Brain pericyte (primary cell): ENCODE measurements at regions not wholly inside any gene's neighbourhood (a gene's known extent, or its start where the extent isn't known, plus 50 kb on each side); places are given as distances from the start of the nearest gene placed in this dataset.

Experiments used
- DNase-seq: peaks from one replicate; pipeline ENCODE4 v3.0.0-alpha.2; 2012; ENCODE audit warnings: low read depth, low spot score

DNA sequence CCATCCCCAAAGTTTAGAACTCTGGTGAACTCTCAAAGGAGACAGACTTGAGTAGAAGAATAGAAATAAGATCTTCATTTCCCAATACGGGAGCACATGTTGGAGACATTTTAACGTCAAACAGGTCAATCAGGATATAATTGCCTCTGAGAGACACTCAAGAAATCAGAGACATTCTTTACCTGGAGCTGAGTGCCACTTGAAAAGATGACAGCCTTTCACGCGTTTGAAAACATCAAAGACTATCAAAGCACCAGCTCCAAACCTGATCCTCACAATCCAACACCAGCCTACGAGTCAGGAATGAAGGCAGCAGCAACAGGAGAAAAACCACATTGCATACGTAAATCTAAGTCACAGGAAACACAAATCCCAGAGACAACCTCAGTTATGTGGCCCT lies 571.5 kb upstream of the CDH4 start:
- DNase-seq: no peak

DNA sequence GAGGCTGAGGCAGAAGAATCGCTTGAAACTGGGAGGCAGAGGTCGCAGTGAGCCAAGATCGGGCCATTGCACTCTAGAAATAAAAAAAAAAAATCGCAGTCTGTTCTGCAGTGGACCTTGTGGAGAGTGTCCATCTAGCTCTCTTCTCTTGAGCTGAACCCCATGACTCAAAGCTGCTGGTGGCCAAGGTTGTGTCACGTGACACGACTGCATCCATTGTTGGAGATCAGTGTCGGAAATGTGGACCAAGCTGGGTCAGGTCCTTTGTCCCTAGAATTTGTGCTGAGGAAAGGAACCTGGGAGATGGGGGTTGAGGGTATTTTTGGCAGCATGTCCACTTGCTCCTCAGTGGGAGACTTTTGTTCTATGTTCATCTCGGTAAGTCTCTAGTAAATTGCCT lies 564.8 kb upstream of the CDH4 start:
- DNase-seq: no peak

DNA sequence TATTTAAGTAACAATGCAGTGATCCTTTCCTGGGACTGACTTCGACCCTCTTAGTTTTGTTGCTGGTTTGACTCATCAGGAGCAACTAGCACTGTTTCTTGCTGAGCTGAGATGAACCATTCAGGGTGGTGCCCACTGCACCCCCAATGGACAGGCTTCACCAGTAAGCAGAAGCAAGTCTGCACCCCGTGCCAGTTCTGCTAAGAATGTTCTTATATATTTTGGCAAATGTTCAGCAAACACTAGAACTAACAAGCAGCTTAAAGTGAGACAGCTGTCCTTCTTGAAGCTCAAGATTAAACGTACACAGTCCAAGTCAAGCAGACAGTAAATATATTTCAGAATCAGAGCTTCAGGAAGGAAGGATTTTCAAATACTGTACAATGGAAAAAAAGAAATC lies 561.3 kb upstream of the CDH4 start:
- DNase-seq: no peak

DNA sequence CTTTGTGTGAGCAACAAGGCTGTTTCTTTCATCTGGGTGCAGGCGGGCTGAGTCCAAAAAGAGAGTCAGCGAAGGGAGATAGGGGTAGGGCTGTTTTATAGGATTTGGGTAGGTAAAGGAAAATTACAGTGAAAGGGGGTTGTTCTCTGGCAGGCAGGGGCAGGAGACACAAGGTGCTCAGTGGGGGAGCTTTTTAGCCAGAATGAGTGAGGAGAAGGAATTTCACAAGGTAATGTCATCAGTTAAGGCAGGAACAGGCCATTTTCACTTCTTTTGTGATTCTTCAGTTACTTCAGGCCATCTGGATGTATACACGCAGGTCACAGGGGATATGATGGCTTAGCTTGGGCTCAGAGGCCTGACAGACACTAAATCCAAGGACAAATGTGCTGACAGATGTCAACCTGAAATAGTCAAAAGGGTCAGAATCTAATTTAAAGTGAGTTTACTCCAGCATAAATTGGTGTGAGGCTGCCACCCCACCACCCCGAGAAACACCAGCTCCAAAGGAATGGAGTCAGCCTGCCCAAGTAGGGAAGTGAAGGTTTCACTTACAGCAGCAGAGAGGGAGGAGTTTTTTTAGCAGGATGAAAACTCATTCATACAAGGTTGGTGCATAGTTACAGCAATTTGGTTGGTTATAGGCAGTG lies 560.0 kb upstream of the CDH4 start:
- no peak for DNase-seq

DNA sequence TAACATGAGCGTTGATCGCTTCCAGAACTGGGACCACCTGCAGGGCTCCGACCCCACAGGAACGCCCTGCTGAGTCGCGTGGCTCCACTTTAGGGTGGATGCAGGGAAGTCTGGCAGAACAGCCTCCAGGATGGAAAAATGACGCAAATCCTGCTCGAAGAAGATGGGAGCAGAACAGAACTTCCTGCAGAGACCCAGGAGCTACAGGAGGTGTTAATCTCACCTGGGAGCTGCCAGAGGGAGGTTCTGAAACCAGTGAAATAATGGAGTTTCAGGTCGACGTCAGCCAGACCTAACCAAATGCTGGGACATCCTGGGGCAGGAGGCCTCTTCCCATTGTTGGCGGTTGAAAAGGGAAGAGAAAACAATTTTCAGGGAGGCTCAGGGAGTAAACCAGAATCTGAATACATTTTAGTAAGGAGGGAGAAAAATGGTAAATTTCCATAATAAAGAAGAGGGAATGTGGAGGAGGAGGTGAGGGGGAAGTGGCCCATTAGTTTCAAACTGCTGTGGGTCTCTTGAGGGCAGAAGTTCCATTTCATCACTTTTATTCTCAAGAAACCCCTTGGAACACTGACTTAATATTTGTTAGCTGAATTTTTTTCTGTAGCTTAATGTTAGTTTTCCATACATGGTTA lies 558.4 kb upstream of the CDH4 start:
- no peak for DNase-seq

DNA sequence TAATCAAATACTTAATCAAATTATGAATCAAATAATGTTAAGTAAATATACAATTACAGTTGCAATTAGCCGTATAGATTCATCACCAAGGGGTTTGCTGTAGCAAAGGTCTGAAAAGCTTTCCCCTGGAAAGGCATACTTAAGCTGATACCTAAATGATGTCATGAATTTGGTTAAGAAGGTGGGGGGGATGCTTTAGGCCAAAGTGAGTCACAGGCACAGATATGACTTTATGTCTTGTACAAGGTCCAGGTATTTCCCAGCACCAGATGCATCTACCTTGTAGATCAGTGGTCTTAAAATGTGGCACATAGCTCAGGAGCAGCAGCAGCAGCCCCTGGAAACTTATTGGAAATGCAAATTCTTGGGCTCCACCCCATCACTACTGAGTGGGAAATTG lies 557.3 kb upstream of the CDH4 start:
- no peak for DNase-seq

DNA sequence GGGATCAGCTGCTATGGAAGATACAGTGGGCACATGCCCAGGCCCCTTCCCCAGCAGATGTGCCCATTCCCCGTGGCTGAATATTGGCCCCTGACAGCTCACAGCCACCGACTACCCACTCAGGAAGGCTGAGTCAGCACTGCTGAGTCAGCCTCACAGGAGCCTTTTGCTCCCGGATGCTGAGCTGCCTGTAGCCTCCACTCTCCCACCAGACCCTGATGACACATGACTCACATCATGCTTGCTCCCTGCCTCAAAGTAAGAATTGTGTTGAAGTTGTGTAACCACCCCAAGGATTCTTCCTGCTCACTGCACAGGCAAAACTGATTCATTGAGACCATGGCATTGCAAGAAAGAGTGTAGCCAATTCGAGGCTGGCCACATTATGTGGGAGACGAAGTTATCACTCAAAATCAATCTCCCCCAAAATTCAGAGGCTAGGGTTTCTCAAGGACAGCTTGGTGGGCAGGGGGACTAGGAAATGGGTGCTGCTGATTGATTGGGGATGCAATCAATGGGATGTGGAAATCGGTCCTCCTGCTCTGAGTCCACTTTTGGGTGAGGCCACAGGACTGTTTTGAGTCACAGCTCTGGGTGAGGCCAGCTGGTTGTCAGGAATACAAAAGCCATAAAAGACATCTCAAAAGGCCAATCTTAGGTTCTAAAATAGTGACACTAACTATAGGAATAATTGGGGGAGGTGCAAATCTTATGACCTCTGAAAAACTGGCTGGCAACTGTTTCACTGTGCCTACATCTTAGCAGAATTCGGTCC lies 556.6 kb upstream of the CDH4 start:
- no peak for DNase-seq

DNA sequence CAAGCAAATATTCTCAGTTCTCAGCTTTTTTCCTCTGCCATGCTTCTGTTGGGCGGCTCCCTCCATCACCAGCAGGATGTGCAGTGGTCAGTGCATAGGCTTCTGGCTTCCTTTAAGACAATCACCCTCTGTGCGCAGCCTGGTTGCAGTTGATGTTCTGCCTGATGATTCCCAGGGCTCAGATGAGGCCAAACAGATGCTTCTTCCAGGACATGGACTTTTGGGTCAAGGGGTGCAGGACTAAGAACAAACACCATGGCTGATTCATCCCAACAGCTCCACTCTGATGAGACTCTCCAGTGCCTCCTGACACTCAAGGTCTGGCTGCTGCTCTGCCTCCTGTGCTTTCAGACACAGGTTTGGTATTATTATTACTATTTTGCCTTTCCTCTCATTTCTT lies 554.8 kb upstream of the CDH4 start:
- no peak for DNase-seq

DNA sequence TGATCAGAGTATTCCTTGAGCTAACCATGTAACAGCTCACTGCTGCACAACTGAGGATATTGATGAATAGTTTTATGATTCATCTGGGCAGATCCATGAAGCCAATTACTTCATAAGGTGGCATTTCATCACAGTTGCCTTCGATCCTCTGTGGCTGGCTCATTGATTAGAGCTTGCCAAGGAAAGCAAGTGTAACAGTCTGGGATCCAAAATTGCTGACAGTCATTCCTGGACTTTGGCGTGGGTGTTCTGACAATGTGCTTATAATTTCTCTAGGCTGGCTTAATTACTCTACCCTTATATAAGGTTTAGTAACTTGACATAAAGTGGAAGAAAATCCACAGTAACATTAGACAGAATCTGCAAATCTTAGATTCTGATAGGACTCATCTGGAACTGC lies 551.3 kb upstream of the CDH4 start:
- no peak for DNase-seq

DNA sequence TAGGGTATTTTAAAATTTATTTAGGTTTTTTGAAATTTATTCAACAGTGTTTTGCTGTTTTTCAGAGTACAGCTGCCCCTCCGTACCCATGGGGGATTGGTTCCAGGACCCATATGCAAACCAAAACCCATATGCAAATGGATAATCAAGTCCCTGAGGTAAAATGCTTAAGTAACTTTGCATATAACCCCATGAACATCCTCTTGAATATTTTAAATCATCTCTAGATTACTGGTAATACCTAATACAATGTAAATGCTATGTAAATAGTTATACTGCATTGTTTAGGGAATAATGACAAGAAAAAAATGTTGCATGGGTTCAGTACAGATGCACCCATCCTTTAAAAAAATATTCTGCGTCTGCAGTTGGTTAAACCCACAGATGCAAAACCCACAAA lies 547.9 kb upstream of the CDH4 start:
- no peak for DNase-seq

DNA sequence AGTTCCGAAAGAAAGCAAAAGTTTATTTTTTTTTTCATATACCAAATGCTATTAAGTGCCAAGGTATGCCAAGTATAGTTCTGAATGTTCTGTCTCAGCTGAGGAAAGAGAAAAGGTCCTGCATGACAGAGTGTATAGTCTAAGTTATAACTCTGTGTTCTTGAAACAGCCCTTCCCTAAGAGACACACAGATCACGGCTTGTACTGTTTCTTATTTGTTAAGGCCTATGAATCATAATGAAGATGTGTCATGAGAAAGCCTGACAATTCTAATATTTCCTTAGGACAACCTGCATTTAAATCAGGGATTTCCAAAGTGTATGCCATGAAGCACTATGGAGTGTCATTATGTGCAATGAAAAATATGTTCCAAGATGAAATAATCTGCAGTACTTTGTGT lies 538.7 kb upstream of the CDH4 start:
- DNase-seq: no peak

DNA sequence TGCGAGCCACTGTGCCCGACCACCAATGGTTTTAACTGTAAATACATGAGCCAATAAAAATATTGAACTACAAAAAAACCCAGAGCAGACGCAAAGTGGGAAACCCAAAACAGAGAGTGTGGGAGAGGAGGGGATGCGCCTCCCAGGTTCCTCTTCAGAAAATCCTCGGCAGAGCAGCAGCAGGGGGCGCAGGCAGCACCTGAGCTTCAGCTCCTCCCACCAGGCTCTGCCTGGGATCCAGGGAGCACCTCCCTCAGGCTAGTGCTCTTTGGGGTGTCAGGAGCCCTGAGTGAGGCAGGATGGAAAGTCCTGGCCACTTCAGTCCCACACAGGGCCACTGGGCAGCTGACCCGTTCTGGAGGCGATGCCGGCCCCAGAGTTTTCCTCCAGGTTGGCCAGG lies 536.9 kb upstream of the CDH4 start:
- no peak for DNase-seq

DNA sequence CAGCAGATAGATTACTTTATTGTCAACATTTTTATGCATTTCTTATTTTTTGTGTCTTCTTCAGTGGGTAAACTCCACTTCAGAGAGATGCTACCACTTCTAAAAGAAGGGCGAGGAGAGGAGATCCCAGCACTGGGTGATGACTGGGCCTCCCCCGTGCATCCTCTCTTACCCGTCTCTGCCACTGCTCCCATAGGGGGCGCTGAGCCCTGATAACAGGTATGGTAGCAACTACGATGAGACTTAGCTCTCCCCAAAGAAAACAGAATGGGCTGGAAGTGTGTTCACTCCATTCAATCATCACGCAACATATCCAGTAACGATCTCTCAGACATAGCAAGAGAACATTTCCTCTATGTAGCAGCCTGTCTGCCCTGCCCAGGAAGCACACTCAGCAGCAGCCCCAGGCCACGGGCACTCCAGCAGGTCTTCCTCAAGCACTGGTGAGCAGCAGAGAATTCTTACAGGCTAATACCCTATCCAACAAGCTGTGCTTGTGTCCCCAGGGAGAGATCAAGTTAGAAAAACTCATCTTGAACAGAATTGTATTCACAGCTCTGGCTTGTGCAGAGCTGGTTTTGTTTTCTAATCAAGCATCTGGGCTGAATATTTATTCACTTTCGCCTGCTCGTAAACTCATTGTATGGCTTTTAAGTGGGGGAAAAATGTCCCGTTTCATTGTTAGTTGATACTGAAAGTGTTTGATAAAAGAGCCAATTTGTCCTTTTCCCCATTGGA lies 533.1 kb upstream of the CDH4 start:
- DNase-seq: no peak

DNA sequence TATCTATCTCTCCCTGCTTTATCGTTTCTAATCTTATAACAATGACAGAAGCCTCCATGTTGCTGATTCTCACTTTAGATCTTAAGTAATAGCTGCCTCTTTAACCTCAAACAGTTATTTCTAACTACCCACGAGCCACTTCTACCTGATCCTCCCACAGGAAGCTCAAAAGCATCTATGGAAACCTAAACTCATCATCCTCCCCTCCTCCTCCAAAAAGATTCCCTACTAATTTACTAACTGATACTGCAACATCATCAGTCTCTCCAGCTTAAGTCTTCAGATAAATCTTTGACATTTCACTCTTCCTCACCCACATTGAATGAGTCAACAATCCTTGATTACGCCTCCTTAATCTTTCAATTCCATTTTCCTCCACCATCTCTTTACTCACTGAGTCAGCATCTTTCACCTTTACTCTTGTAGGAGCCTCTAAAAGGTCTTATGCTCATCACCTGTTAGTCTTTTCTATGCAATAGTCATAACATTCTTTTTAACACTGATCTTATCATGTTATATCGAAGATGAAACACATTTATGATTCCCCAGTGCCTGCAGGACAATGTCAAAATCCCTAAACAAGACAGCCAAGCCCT lies 526.7 kb upstream of the CDH4 start:
- no peak for DNase-seq

DNA sequence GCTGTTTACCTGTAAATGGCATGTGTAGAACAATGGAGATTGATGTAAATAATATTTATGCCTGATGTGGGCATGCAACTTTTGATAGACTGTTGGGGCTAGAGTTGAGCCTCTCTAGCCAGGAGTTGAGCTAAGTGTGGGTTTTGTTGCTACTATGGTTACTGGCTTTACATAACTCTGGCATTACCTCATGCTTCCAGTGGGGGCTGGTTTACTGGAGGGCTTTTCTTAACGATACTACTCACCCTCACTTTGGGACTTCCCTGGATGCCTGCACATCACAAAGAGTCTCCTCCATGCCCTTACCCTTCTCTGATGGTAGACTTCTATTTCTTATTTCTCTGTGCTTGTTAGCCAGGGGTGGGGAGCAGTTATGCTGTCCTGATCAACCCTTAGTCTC lies 524.6 kb upstream of the CDH4 start:
- DNase-seq: no peak

DNA sequence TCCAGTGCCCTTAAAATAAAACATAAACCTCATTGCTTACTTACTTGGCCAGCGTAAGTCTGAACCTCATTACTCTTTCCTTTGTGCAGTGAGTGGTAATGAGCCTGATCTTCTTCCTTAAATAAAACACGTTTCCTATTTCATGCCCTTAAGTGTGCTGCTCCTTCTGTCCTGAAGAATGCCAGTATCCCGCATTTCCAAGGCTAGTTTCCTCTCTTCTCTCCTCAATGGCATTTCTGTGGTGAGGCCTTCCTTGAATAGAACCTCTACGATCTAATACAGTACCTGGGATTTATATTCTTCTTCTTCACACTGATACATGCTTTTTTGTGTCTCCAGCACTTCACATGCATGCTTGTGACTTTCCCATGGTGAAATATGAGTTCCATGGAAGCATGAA lies 523.4 kb upstream of the CDH4 start:
- no peak for DNase-seq

DNA sequence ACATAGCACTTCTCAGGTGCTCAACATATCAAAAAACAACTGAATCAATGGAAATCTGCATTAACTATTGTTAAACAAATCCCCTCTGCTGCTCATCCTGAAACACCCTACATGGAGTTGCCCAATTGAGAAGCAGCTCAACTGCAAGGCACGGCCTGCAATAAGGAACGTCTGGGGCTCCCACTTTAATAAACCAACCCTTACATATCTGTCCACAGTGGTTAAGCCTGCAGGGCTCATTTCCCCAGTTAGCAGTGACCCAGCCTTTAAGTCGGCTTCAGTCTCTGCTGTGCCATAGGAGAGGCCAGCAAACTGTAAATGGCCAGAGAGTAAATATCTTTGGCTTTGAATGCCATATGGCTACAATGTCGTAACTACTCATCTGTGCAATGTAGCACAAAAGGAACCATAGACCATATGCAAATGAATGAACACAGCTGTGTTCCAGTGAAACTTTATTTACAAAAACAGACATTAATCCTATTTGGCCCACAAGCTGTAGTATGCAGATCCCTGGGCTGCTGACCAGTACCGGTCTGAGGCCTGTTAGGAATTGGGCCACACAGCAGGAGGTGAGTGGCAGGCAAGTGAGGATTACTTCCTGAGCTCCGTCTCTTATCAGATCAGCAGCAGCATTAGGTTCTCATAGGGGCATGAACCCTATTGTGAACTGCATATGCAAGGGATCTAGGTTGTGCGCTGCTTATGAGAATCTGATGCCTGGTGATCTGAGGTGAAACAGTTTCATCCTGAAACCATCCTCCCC lies 522.7 kb upstream of the CDH4 start:
- no peak for DNase-seq

DNA sequence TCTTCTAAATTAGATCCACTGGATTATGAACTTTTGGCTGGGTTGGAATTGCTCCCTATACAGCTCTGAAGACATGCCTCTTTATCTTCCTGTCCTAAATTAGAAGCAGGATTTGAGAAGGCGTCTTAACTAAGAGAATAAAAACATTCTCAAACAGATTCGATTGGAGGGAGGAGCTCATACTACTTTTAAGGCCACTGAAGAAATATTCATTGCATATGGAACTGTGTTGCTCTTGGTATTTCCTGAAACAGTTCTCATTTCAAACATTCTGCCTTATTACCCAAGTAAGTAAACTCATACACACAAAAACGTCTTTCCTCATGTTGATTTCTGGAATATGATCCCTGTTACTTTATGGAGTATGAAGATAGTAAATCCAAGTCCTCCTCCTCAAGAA lies 519.7 kb upstream of the CDH4 start:
- no peak for DNase-seq

DNA sequence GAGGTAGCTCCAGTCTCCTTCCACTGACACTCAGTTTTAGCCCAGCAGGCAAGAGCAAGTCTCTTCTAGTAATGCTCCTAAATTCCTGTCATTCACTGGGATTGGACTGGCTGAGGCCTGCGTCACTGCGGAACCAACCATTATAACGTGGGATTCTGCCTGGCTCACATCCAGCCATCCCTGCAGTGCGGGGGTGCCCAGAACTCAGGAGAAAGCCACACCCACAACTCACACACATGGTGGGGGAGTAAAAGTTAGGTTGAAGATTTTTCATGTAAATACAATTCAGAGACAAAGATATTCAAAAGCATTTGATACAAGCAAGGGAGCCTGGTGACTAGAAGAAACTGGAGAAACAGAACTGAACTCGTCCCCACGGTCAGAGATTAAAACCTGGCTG lies 504.0 kb upstream of the CDH4 start:
- DNase-seq: no peak

DNA sequence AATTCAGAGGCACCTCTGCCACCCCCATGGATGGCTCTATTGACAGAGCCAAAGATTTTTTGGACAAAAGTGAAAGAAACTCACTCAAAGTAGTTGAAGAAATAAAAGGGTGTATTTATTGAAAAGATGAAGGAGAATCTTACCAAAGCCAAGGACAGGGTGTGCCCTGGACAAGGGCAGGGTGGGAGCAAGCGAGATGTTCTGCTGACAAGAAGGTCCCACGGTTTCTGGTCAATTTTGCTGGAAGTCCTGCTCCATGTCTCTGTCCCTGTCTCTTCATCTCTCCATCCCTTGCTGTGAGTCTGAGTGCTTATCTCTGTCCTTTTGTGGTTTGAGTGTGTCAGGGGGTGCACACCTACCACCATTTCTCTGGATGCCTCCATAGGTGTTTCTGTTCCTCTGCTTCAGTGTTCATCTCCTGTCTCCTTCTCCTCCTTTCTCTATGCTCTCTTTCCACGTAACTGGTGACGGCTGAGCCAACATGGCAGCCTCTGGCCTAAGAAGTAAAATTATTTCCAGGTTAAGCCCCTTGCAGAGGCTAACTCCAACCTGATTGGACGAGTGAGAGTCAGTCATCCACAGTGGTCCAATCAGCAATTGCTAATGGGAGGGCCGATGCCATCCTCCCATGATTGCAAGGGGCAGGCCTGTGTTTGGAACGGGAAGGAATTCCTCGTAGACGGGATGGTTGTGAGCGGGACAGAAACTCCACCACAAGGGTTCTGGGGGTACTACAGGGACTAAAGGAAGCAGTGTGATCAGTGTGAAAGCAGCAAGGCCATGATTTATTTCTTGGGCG lies 502.1 kb upstream of the CDH4 start:
- DNase-seq: no peak

DNA sequence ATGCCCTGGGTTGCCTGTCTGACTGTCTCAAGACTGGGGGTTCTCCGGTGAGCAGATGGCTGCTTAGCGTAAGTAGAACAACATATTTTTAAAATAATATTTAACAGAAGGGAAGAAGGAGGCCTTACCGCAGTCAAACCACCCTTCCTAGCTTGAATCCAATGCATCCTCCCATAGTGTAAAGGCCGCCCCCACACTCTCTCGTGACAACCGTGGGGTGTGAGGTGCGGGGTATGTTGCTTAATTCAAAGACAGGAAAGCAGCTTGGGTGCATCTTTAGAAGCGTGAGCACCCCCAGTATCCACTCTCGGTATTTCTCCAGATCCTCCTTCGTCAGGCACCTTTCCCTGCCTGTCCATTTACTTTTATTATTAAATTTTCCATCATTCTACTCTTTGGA lies 501.2 kb upstream of the CDH4 start:
- no peak for DNase-seq
